Rectal smooth muscle tissue (tissue), 1 donor: ENCODE measurements at regions not wholly inside any gene's neighbourhood (a gene's known extent, or its start where the extent isn't known, plus 50 kb on each side); places are given as distances from the start of the nearest gene placed in this dataset.

ENCODE experiments used
- H3K27ac ChIP-seq: one replicate; pipeline ENCODE4 v1.7.0; 2013; ENCODE audit warnings: low read depth, low read length, inconsistent platforms
- H3K27me3 ChIP-seq: one replicate; pipeline ENCODE4 v1.7.0; 2013; ENCODE audit warnings: low read length; ENCODE audit not compliant: control insufficient read depth, insufficient read depth
- H3K36me3 ChIP-seq: one replicate; pipeline ENCODE4 v1.7.0; 2013; ENCODE audit warnings: low read length; ENCODE audit not compliant: control insufficient read depth, insufficient read depth
- H3K4me1 ChIP-seq: one replicate; pipeline ENCODE4 v1.7.0; 2013; ENCODE audit warnings: low read length; ENCODE audit not compliant: control insufficient read depth, insufficient read depth
- H3K4me3 ChIP-seq: one replicate; pipeline ENCODE4 v1.7.0; 2013; ENCODE audit warnings: low read length
- H3K9ac ChIP-seq: one replicate; pipeline ENCODE4 v1.7.0; 2013; ENCODE audit warnings: low read length

- no peaks in the 10 kb centered on the region for H3K27me3 ChIP-seq
- H3K4me1 ChIP-seq, result peaks cover 2% of the 10 kb centered on the region
- H3K27ac ChIP-seq, result no peak overlapping the region
- H3K9ac ChIP-seq, result no peak overlapping the region
- H3K4me3 ChIP-seq, result no peak overlapping the region
- no peaks in the 10 kb centered on the region for H3K36me3 ChIP-seq
Observed at GRCh38 chr10:105974803-105975456, 1189.6 kb downstream of the SORCS1 start.

DNA sequence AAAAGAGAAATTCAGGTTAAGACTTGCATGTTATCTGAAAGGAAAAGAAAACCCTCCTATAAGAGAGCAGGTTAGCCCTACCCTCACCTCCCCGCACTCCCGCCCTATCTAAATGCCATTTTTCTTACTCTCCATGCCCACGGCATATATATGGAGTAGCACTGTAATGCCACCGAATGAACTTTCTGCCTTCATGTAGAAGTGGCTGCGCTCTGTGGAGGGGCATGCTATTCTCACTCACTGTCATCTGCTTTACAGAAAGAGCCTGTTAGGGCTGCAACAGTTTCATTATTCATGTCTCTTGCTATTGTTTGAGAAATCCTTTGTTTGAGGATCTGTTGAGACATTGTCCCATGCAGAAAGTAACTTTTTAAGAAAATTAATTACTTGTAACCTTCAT, 1190.6 kb downstream of the SORCS1 start:
- no peaks in the 10 kb centered on the region for H3K27me3 ChIP-seq
- no peaks in the 10 kb centered on the region for H3K36me3 ChIP-seq
- H3K4me3 ChIP-seq, result no peak overlapping the region
- no peak overlapping the region for H3K9ac ChIP-seq
- H3K27ac ChIP-seq, result no peak overlapping the region
- peaks cover 2% of the 10 kb centered on the region for H3K4me1 ChIP-seq

DNA sequence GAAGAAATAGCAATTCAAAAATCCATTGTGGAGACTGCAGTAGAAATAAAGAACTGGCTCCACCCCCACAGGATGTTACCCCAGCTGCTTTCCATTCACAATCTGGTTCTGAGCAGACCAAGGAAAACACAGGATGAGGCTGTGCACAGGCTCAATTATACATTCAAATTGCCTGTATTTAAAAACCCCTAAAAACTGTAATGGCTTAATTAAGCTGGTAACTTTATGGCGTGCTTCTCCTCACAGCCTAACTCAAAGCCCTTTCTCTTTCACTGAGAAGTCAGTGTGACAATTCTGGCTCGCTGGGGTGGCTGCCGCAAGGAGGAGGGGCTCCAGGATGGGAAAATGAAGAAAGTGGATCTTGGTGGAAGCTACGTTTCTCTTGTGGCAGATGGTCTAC, 1191.1 kb downstream of the SORCS1 start:
- H3K9ac ChIP-seq, result no peak overlapping the region
- H3K27ac ChIP-seq, result no peak overlapping the region
- no peak overlapping the region for H3K4me3 ChIP-seq

GRCh38 chr10:105971460-105971859, 1193.0 kb downstream of the SORCS1 start:
- H3K4me1 ChIP-seq, result peaks cover 2% of the 10 kb centered on the region
- H3K27ac ChIP-seq, result no peak overlapping the region
- H3K4me3 ChIP-seq, result no peak overlapping the region
- H3K9ac ChIP-seq, result no peak overlapping the region
- H3K36me3 ChIP-seq, result no peaks in the 10 kb centered on the region
- no peaks in the 10 kb centered on the region for H3K27me3 ChIP-seq

More for the DNA sequence above, 1191.1 kb downstream of the SORCS1 start:
- H3K27me3 ChIP-seq, result no peaks in the 10 kb centered on the region
- H3K4me1 ChIP-seq, result peaks cover 2% of the 10 kb centered on the region
- H3K36me3 ChIP-seq, result no peaks in the 10 kb centered on the region

- Histone ChIP-seq H3K9ac (no peak overlapping the region), H3K36me3 (no peaks in the 10 kb centered on the region), H3K27me3 (no peaks in the 10 kb centered on the region), H3K27ac (no peak overlapping the region), H3K4me3 (no peak overlapping the region), H3K4me1 (no peaks in the 10 kb centered on the region)
Observed at GRCh38 chr10:105969884-105970377, 1194.6 kb downstream of the SORCS1 start.

DNA sequence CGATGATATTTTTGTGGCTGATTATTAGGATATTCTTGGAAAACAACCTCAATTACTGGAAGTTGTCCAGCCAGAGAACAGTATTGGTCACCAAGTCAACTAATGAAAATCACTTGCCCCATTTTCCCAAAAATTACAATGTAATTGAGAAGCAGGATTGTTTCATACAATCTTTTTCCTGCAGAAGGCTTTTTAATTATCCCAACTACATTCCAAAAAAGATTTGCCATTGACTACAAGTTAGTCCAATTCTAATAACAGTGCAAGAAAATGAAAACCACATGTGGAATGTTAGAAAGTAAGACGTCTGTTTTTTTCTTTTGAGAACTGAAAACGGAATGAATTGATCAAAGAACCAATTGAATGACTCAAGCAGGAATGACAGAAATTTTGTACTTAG, 1195.8 kb downstream of the SORCS1 start:
- H3K27ac ChIP-seq, result no peak overlapping the region
- no peaks in the 10 kb centered on the region for H3K36me3 ChIP-seq
- no peak overlapping the region for H3K4me3 ChIP-seq
- H3K4me1 ChIP-seq, result no peaks in the 10 kb centered on the region
- H3K9ac ChIP-seq, result no peak overlapping the region
- H3K27me3 ChIP-seq, result no peaks in the 10 kb centered on the region

DNA sequence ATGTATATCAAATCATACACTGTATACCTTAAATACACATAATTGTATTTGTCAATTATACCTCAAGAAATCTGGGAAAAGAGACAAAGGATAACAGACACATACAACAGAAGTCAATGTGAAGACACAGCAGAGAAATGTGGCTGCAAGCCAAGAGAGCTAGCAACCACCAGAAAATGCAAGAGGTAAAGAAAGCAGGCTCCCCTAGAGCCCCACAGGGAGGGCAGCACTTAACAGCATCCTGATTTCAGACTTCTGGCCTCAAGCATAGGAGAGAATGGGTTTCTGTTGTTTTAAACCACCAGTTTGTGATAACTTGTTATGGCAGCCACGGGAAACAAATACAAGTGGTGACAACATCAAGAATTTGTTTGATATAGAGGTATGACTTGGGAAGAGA, 1197.2 kb downstream of the SORCS1 start:
- H3K4me1 ChIP-seq, result no peaks in the 10 kb centered on the region
- H3K4me3 ChIP-seq, result no peak overlapping the region
- H3K9ac ChIP-seq, result no peak overlapping the region
- H3K27ac ChIP-seq, result no peak overlapping the region
- H3K27me3 ChIP-seq, result no peaks in the 10 kb centered on the region
- H3K36me3 ChIP-seq, result no peaks in the 10 kb centered on the region

DNA sequence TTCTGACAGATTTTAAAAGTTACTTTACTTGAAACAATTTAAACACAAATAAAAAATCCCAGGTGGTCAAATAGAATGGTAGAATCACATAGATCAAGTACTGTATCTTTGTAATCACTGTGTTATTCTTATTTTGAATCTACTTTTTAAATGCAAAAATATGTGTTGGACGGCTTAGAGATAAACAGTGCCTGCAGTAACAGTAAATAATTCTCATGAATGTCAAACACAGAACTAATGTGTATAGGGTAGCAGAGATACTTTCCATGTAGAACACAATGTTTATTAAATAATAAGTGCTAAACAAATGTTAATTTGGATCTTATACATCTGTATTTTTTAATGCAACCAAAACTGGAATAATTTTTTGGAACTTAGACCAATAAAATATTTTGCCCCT, 1199.4 kb downstream of the SORCS1 start:
- no peaks in the 10 kb centered on the region for H3K36me3 ChIP-seq

DNA sequence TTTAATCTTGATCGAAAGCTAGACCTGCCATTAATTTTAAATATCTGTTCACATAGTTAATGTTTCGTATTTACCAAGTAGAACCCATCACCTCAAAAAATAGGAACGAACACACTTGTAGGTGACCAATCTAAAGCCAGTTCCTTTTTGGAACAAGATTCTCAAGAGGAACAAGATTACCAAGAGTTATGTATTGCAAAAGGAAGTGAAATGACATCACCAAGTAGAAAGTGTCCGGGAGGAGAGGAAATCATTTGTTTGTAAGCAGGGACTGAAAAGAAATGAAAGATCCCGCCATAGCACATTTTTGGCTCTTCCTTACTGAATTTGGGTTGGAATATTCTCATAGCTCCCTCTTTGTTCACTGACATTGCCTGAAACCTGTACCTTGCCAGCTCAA, 1200.5 kb downstream of the SORCS1 start:
- Histone ChIP-seq H3K36me3 (no peaks in the 10 kb centered on the region), H3K4me3 (no peak overlapping the region), H3K9ac (no peak overlapping the region), H3K27me3 (no peaks in the 10 kb centered on the region), H3K4me1 (no peaks in the 10 kb centered on the region), H3K27ac (no peak overlapping the region)

More for the DNA sequence above, 1199.4 kb downstream of the SORCS1 start:
- H3K4me1 ChIP-seq, result no peaks in the 10 kb centered on the region
- no peaks in the 10 kb centered on the region for H3K27me3 ChIP-seq
- H3K4me3 ChIP-seq, result no peak overlapping the region
- H3K27ac ChIP-seq, result no peak overlapping the region
- no peak overlapping the region for H3K9ac ChIP-seq

GRCh38 chr10:105963334-105963884, 1201.1 kb downstream of the SORCS1 start:
- H3K4me1 ChIP-seq, result no peaks in the 10 kb centered on the region
- H3K36me3 ChIP-seq, result no peaks in the 10 kb centered on the region
- H3K27me3 ChIP-seq, result no peaks in the 10 kb centered on the region
- H3K4me3 ChIP-seq, result no peak overlapping the region
- H3K27ac ChIP-seq, result no peak overlapping the region
- H3K9ac ChIP-seq, result no peak overlapping the region

DNA sequence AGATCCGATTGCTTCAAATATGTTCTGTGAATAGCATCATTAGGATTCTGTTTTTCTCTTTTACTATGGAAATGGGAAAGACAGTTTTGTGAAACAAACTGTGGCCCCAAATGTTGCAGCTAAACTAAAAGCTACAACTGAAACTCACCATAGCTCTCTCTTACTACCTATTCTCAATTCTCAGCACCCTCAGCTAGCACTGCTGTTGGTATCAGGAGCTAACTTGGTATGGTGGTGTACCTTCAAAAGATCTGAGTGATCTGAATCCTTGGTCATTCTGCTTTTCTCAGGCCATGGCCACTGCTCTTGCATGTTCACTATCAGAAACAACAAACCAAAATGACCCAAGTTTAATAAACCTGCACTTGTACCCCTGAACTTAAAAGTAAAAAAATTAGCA, 1208.0 kb downstream of the SORCS1 start:
- Histone ChIP-seq H3K9ac (no peak overlapping the region), H3K4me1 (no peaks in the 10 kb centered on the region), H3K4me3 (no peak overlapping the region), H3K36me3 (no peaks in the 10 kb centered on the region), H3K27ac (no peak overlapping the region), H3K27me3 (no peaks in the 10 kb centered on the region)

DNA sequence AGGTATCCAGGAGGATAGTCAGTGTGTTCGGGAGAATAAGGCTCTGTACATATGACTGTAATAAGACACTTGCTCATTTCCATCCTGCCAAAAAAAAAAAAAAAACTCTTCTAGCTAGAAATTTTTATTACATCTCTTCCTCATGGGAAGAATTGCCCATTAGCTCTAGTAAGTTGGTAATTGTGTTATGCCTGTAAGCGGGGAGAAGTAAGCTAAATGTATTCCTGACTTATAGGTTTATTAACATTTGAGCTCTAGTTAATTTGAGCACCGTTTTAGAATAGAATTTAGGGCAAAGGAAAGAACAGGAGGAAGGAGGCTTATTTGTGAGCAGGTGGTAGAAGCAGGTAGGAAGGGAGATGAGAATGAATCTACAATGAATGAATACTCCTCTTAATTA, 1210.6 kb downstream of the SORCS1 start:
- no peaks in the 10 kb centered on the region for H3K4me1 ChIP-seq
- H3K27me3 ChIP-seq, result no peaks in the 10 kb centered on the region
- no peak overlapping the region for H3K9ac ChIP-seq
- H3K36me3 ChIP-seq, result no peaks in the 10 kb centered on the region
- H3K27ac ChIP-seq, result peak overlapping the region; percentile 79
- no peak overlapping the region for H3K4me3 ChIP-seq

DNA sequence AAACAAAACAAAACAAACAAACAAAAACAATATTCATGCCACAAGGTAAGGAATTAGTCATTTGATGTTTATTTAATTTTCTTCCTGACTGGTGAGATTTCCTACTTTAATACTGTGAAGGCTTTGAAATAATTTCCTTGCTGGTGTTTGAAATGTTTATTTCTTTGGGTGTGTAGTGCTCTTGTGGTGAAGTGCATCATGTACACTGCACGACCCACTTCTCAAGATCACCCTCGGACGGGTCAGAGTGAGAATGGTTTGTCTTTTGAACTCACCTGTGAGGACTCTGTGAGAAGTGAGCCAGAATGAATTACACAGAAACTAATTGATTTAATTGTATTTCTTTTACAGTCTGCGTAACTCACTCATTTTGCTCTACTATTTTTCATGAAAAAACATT, 1211.5 kb downstream of the SORCS1 start:
- no peak overlapping the region for H3K9ac ChIP-seq
- no peaks in the 10 kb centered on the region for H3K27me3 ChIP-seq
- H3K4me1 ChIP-seq, result no peaks in the 10 kb centered on the region
- peak overlapping the region; percentile 79 for H3K27ac ChIP-seq
- no peaks in the 10 kb centered on the region for H3K36me3 ChIP-seq
- H3K4me3 ChIP-seq, result no peak overlapping the region
